Choroid plexus epithelial cell (primary cell): ENCODE measurements at regions not wholly inside any gene's neighbourhood (a gene's known extent, or its start where the extent isn't known, plus 50 kb on each side); places are given as distances from the start of the nearest gene placed in this dataset.

Source experiments
- DNase-seq: peaks from one replicate; pipeline ENCODE4 v3.0.0-alpha.2; 2010; ENCODE audit warnings: low read depth
- H3K4me3 ChIP-seq: 2 replicates; pipeline ENCODE4 v1.5.1; 2011; ENCODE audit warnings: low read depth, mild to moderate bottlenecking, control low read depth, low read length, moderate library complexity
- TF ChIP-seq, protein P1 (sequence below): conservative IDR thresholded peaks from 2 replicates; pipeline ENCODE4 v1.5.1; 2011; ENCODE audit warnings: low read depth, mild to moderate bottlenecking, control low read depth, inconsistent platforms, low read length, moderate library complexity

GRCh38 chr9:84570482-84571154 is 98.9 kb upstream of the NTRK2 start:
- H3K4me3 ChIP-seq = no peak overlapping the region
- no peak for DNase-seq
- TF ChIP-seq, protein P1, sequence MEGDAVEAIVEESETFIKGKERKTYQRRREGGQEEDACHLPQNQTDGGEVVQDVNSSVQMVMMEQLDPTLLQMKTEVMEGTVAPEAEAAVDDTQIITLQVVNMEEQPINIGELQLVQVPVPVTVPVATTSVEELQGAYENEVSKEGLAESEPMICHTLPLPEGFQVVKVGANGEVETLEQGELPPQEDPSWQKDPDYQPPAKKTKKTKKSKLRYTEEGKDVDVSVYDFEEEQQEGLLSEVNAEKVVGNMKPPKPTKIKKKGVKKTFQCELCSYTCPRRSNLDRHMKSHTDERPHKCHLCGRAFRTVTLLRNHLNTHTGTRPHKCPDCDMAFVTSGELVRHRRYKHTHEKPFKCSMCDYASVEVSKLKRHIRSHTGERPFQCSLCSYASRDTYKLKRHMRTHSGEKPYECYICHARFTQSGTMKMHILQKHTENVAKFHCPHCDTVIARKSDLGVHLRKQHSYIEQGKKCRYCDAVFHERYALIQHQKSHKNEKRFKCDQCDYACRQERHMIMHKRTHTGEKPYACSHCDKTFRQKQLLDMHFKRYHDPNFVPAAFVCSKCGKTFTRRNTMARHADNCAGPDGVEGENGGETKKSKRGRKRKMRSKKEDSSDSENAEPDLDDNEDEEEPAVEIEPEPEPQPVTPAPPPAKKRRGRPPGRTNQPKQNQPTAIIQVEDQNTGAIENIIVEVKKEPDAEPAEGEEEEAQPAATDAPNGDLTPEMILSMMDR = no peak

DNA sequence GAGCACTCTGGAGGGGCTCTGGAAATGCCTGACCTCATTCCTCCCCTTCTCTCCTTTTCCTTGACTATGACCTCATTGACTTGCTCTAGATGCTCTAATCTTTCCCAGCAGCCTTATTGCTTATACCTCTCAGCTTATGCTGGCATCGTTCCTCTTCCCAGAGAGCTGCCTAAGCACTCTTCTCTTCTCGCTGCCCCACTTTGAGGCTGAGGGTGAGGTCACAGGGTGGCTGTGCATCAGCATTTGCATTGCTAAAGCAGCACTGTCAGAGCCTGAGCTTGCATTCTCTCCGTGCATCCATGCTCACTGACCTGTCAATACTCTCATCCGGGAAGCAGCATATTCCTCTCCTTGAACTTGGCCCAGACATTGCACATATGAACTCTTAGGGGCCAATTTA is 96.4 kb upstream of the NTRK2 start:
- H3K4me3 ChIP-seq = no peak overlapping the region
- TF ChIP-seq, protein P1 = no peak
- DNase-seq = no peak

GRCh38 chr9:84575705-84576104 is 93.8 kb upstream of the NTRK2 start:
- H3K4me3 ChIP-seq = no peak overlapping the region
- no peak for DNase-seq

GRCh38 chr9:84583866-84584265 is 85.7 kb upstream of the NTRK2 start:
- TF ChIP-seq, protein P1 = no peak
- DNase-seq = no peak
- H3K4me3 ChIP-seq = no peak overlapping the region

More at GRCh38 chr9:84575705-84576104, 93.8 kb upstream of the NTRK2 start:
- TF ChIP-seq, protein P1 = no peak

- DNase-seq = no peak
- TF ChIP-seq, protein P1 = no peak
- no peak overlapping the region for H3K4me3 ChIP-seq
Measured at GRCh38 chr9:84586662-84587061, 82.9 kb upstream of the NTRK2 start.

DNA sequence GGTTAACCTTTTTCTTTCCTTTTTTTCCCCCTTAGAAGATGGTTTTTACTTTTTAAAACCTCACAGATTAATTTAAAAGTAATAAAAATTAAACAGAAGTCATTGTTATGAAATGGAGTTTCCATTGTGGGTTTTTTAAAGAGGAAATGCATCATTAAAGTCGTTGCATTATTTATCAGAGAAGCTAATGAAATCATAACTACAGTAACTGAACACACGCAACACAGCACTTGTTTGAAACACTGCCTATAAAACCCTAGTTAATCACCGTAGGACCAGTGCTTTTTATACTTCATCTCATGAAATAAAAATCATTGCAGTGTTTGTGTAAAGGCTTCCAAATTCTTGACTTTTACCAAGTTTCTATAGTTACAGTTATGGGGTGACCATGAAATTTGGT is 82.4 kb upstream of the NTRK2 start:
- TF ChIP-seq, protein P1 = no peak
- H3K4me3 ChIP-seq = no peak overlapping the region
- no peak for DNase-seq

- DNase-seq = no peak
- H3K4me3 ChIP-seq = no peak overlapping the region
- TF ChIP-seq, protein P1 = no peak
Measured at GRCh38 chr9:84589542-84589941, 80.0 kb upstream of the NTRK2 start.
